HCEC 1CT (cell line): ENCODE measurements at regions not wholly inside any gene's neighbourhood (a gene's known extent, or its start where the extent isn't known, plus 50 kb on each side); places are given as distances from the start of the nearest gene placed in this dataset.
A peak's percentile ranks its signal among the peaks of the same experiment; 100 is the strongest.

Source experiments
- DNase-seq: peaks from one replicate; pipeline ENCODE4 v3.0.0-alpha.2; 2017

DNA sequence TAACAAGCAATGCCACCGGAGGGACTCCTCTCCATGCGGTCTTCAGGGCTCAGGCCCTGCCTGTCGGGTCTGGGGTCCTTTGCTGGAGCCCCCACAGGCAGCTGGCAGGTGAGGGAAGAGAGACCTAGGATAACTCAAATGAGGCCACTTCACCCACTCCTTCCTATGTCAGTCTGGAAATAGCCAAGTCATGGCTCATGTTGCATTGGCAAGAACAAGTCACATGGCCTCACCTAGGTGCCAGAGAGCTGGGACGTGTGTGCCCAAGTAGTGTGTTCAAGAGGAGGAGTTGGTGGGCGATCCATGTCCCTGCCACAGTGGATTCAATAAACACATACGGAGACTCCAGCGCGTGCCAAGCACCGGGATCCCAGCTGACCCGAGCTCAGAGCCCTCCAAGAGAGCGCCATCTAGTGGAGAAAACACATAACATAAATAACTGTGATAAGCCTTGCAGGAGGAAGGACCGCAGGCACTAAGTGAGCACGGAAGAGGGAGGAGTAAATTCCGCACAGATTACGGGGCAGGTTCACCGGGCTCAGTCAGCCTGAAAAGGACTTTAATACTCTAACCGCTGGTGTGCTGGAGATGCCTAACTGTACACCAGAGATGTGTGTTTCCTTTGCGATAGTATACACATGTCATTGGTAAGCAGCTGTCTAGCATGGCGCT lies 580.8 kb downstream of the CCDC171 start:
- DNase-seq, result peak; percentile 58

DNA sequence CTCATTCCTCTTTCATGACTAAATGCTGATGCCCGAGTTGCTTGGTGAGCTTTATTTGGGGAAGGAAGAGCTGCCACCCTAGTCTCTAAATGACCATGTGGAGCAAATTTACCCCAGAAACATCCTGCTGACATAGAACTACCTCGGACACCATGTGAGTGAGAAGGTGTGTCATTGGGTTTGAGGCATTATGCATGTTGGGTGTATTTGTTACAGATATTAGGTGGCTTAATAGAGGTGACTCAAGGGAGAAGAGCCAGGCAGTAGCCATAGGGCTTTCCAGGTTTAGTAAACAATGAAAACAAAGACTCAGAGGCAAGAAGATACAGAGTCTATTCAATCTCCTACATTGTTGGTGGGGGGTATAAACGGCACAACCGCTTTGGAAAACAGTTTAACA lies 581.5 kb downstream of the CCDC171 start:
- no peak for DNase-seq

DNA sequence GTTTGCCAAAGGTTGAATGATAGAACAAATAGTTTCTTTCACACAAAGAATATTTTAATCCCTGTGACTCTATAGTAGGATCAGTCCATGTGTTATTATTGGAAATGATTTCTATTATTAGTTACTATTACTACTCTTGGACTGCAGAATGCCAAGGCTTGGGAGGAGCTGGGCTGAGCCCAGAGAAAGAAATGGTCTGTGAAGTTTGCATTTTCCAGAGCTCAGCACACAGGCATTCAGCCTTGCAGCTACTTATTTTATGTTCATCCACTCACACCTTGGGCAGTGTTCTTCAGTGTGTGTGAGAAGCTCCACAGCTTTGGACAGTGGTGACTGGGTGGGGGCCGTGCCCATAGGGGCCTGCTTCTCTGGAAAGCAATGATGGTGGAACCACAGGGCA lies 583.1 kb downstream of the CCDC171 start:
- DNase-seq, result no peak

DNA sequence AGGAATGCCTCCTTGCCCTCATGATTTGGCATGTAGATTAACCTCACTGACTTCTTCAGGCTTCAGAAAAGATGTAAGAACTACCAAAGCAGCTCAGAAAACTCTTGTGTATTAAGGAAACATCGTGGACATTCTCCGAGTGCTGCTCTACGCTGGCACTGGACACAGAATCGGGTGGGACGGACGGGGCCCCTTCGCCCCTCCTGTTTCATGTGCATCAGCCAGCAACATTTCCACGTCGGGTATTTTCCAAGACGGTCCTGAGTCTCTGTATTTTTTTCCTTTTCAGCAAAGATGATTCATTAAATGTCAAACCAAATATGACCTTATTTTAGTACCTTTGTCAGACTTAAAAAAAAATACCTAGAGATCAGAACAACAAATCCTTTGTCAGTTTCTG lies 583.6 kb downstream of the CCDC171 start:
- no peak for DNase-seq

DNA sequence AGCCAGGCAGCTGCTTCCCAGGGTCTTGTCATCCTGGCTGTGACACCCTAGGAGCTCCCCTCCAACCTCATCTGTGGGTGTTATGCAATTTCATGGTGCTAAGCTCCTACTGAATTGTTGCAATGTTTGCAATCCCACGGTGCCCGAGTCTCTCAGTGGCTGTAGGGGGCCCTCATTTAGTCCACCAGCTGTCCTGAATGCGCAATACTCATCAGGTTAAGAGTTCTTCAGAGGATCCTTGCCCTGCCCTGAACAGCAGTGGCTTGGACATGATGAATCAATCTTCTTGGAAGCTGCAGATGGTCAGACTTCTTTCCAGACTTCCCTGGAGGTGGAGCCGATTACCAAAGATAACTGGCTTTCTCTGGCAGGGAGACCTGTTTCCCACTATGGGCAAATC lies 584.1 kb downstream of the CCDC171 start:
- peak; percentile 67 for DNase-seq

DNA sequence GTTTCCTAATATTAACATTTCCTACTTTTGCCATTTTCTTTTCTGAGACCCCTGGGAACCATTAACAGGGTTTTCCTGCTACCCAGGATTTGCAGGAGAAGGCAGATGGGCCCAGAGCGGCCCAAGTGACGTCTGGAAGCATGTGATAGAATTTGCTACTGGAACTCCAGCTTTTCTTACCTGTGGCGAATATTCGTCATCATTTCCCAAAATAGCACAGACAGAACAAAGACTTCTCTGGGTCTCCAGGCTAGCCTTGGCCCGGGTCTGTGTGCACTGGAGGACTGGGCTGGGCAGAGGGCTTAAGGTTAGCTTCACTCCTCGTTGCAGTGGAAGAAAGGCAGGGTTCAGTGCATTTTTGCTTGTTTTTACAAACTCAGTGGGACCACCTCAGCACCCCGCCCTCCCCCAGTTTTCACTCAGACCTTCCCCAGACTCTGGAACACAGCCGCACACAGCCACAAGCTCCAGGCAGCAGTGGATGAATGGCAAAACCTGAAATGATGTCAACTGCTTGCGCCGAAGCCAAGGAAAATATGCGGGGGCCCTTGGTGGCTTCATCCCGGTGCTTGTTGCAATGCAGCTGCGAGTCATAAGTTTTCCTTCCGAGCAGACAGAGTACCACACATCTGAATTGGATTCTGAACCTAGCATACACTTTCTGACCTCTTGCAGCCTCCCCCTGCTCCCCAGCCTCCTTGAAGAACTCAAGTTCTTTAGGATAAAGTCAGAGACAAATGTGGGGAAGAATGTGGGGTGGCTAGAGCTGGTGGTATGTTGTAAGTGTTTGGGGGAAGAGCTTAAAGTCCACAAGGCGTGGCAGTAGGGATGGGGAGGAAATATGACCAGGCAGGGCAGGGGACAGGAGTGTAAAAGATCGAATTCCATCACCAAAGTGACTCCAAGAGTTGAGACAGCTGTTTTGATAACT lies 586.0 kb downstream of the CCDC171 start:
- DNase-seq, result peak; percentile 57

DNA sequence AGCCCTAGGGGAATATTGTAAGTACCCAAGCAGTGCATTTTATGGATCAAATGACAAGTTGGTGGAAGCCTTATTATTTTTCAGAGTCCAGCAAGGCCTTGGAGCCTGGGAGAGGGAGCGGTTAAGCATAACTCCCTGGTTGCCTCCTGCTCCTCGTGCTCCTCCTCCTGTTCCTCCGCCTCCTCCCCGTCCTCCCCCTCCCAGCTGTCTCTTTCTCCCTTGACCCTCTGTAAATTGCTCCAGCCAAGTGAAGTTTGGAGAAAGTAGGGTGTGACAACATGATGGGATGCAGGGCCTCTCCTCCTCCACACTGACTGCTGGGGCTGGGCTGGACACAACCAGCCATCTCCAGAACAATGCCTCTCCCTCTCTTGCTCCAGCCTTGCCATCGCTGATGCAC lies 586.9 kb downstream of the CCDC171 start:
- DNase-seq, result no peak

DNA sequence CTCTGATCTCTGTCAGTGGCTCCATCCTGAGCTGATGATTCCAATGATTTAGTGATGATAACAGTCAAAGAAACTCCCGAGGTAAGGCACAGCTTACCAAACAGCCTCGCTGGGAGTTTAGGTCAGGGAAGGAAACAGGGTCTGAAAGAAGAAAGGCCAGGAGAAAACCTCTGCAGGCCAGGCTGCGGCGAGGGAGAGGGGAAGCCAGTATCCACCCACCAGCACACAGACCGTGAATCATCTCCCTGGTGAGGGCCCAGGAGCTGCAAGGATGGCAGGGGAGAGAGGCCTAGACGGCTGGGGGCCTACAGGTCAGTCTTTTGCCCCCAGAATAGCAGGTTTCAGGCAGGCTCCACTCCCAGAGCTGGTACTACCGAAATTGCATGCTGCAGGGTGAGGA lies 590.5 kb downstream of the CCDC171 start:
- DNase-seq, result no peak

DNA sequence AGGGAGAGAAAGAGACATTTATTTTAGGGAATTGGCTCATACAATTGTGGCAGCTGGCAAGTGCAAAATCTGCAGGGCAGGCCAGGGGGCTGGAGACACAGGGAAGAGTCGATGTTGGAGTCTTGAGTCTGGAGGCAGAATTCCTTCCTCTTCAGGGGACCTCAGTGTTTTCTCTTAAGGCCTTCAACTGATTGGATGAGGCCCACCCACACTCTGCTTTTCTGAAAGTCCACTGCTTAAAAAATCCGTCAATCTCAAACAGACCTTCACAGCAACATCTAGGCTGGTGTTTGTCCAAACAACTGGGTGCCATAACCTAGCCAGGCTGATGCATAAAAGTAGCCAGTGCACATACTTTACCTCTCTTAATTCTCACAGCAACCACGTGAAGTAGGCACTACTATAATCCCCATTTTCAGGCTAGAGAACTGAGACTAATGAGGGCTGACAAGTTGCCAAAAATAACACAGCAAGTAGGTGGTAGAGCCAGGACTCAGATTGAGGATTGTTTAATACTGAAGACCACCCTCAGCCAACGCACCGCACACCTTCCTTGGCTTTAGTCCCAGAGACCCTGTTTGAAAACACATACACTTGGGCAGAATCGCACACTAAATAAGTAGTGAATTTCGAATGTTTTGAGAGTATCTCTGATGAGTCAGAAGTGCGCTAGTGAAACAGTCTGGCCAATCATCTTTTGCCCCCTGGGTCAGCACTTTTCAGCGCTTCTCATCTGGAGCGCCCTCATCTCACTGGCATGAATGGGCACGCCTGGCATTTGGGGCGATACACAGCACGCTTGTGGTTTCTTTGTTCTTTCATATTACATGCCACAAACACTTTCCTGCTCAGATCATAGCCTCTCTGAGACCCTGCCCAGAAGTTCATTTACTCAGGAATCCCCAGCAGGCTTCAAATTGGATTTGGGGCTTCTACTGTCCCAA lies 591.4 kb downstream of the CCDC171 start:
- no peak for DNase-seq

DNA sequence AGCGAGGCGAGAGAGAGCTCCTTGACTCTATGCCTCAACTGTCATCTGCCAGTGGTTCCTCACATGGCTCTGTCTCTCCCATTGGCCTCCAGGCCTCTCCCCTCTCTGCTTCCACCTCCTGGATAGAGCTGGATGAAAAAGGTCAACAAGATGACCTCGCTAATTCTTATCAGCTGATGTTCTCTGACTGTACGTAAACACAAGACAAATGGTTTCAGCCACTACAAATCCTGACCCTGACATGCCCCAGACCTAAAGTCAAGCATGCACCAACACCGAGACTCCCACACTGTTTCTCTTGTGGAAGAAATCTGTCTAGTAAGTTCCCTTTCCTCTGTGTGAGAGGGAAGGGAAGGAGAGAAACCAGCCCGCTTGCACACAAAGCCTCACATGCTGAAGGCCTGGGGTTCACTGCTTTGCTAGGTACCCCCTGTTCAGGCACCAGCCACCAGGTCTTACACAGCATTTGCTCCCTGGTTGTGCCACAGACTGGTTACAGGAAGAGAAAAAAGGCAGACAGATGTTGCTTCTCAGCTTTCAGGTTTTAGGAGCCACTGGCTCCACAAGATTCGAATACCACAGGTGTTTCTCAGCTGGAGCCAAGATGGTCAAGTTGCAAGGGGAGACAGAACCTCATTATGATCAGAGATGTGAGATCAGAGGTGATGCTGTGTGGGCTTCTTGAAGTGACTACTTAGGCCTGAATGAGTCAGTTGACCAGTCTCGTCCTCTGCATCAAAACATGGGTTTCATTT lies 592.5 kb downstream of the CCDC171 start:
- no peak for DNase-seq

DNA sequence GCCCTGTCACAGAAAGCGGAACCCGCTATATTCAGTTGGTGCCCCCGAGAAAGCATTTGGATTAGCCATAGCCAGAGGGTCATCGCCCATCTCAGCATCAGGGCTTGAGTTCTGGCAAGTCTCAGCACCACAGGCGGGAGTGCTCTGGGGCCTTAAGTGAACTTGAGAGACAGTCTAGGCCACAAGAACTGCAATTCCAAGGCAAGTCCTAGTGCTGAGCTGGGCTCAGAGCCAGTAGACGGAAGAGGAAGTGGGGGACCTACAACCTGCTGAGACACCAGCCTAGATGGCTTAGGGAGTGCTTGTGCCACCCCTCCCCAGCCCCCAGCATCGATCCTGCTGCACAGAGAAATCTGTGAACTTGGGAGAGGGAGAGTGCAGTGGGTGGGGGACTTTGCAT lies 594.9 kb downstream of the CCDC171 start:
- no peak for DNase-seq

DNA sequence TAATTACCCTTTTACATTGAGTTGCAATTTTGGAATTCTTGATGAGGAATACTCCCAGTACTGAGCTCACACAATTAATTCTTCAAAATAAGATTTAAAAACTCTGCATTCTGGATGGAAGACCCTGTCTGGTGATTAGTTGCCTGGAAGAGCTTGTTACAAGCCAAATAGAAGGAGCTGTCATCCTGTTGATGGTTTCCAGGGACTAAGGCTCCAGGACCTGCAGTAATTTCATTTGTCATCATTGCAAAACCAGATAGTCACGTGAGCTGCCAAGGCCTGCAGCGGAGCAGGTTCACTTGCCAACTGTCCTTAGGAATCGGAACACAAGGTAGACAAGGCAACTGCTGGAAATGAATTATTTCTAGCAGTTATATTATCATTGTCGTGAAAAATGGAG lies 597.7 kb downstream of the CCDC171 start:
- no peak for DNase-seq

DNA sequence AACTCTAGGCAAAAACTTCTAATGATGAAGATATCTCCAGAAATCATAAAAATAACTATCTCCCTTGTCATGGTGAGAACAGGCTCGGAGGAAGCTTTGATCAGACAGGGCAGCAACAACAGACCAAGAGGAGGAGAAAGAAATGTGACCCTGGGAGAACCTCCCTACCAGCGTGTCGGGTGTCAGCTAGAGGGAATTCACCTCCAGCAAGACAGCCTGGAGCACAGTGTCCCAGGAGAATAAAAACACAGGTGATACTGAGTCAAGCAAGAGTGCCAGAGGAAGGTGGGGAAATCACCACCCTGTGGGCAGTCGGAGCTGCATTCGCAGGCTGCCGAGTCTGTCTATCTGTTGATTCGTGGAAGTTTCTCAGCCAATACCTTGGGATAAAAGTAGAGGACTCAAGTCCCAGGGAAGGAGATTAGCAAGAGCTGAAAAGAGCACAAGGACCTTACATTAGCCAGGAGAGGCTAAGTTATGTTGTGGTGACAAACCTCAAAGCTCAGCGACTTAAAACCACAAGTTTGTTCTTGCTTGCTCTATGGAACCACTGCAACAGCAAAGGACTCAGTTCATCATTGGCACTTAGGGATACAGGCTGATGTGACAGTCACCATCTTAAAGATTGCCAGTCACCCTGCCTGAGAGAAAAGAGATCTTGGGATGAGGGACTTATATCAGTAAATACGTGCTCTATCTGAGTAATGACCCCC lies 598.3 kb downstream of the CCDC171 start:
- DNase-seq, result no peak

DNA sequence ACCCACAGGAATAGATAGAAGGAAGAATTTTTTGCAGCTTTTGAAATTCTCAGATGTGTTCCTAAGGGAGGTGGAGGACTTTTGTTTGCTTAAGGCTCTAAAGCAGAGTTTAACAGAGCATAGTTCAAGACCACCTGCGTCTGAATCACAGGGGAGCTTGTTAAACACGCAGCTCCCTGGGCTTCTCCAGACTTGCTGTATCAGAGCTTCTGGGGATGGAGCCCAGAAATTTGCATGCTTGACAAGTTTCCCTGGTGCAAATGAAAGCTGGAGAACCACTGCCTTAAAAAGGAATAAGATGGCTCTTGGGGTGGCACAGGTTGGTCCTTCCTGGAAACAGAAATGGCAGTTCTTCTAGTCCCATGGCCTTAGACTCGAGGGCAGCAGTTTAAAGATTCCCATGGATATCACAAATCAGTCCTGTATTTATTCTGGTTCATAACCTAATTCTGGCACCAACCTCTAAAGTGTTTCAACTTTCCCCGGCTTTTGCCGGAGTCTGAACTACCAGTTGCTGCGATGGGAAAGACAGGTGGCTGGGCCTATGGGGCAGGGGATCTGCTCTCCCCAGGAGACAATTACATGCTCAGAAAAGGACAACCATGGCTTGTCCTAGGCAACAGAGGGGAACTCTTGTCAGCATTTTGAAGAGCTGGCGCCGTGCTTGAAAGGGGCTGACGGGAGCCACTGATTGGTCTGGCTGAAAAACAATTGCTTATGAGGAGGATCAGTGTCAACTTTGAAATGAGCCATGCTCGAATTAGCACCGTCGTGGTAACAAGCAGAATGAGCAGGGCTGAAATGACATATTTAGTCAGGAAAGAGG lies 599.6 kb downstream of the CCDC171 start:
- DNase-seq, result no peak

DNA sequence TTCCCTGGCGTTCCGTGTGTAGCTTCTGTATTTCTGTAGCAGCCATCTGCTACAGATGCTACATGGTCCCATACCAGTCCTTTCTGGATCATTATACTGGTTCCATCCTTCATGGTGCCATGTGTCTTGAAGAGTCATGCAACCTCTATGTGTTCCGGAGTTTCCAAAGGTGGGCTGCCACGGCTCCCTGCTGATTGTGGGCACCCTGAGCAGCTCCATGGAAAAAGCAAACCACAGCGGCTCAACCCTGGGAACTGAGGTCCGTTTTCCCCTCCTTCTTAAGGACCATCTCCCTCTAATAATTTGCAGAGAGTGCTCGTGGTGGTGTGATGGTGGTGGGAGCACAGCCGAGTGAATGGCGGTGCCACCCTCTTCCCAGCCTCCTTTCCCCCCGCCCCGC lies 600.4 kb downstream of the CCDC171 start:
- no peak for DNase-seq

DNA sequence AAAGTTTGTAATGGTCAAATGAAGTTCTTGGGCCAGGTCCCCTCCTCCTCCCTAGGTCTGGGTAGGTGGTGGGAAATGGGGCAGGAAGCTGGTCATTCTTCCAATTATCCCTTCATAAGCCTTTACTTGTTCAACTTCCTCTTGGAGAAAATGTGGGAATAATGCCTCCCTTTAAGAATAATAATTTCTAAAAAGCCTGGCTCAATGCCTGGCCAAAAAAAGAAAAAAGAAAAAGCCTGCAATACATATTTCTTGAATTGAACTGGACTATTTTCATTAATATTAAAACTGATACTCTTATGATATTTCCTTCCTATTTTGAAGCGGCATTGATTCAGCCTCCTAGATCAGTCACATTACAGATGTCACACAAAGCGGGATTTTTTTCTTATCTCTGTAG lies 600.9 kb downstream of the CCDC171 start:
- no peak for DNase-seq

DNA sequence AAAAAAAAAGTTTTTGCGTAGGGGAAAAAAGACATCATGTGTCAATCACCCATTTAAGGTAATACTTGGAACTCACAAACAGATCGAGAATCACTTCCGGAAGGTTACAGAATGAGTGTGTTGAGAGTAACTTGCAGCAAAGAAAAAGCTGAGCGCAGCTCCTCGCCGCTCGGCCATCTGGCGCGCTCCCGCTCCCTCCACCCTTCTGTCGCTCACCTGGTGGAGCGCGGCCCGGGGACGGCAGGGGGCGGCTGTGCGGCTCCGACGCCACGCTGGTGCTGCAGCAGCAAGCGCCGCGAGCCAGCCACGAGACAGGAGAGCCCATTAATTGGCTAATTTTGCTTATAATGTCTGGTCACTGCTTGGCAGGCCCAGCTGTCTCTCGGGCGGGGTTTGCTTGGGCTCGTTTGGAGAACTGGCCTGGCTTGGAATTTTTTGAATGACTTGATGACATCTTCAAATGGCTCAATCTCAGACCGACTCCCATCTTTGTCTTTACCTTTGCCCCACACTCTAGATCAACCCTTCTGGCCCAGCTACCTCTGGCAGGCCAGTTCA lies 601.8 kb downstream of the CCDC171 start:
- no peak for DNase-seq

DNA sequence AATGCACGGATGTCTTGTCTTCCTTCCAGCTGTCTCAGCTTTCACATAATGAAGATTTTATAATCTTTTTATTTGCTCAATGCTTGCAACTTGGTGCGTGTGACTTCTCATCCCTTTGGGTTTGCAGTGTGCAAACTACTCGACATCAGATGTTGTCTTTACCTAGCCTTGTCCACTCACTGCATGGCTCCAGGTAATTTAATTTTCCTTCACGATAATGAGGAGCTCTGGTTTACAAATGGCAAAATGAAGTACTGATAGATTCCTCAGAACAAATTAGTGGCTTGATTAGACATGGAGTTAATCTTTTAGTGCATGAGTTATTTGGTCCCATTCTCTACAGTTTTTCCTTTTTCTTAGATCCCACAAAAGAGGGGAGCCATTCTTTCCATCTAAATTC lies 603.0 kb downstream of the CCDC171 start:
- no peak for DNase-seq

DNA sequence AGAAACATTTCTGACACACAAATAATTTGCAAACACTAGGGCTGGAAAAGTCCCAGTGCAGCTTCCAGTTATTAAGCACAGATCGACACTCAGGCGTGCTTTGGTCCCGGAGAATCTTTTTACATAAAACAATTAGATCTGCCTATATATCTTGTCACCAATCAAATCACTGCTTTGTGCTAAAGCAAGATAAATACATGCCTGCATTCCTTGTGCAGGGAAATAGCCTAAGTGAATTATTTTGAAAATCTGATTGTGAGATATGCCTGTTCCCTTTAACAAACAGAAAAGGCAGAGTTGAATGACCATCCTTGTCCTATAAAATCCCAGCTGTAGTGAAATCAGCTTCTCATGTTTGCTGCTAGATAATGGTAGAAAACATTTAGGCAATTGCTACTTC lies 604.4 kb downstream of the CCDC171 start:
- no peak for DNase-seq

DNA sequence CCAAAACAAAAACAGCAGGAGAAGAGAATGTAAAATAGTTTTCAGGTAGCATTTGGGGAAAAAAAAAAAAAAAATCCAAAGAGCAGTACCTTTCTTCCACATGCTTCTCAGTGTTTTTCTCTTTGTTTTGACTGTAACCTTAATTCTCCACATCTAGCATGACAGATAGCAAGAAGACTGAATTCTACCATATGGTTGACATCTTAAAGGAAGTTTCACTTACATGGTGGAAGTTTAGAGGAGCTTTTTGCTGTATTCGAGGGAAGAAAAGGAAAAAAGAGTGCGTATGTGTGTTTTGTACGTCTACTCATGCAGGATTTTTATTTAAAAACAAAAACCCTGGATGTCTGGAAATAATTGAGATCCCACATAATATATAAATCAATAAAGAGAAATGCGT lies 604.8 kb downstream of the CCDC171 start:
- no peak for DNase-seq

DNA sequence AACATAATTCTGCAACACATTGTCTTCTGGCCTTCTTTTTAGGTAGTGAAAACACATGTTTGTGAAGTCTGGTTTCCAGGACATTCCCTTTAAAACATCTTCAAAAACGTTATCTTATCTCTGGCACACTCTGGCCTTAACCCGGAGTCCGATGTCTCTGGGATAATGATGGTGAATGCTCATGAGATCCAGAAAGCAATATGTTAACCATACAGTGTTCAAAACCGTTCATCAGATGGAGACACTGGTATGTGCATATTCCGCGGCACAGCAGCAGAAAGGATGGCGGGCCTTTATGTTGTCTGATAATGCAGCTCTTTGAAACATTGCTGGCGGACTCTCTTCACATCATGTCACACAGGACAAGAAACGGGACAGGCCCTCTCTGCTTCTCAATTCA lies 605.2 kb downstream of the CCDC171 start:
- no peak for DNase-seq
